ENCODE measurements at regions not wholly inside any gene's neighbourhood (a gene's known extent, or its start where the extent isn't known, plus 50 kb on each side); places are given as distances from the start of the nearest gene placed in this dataset.

DNA sequence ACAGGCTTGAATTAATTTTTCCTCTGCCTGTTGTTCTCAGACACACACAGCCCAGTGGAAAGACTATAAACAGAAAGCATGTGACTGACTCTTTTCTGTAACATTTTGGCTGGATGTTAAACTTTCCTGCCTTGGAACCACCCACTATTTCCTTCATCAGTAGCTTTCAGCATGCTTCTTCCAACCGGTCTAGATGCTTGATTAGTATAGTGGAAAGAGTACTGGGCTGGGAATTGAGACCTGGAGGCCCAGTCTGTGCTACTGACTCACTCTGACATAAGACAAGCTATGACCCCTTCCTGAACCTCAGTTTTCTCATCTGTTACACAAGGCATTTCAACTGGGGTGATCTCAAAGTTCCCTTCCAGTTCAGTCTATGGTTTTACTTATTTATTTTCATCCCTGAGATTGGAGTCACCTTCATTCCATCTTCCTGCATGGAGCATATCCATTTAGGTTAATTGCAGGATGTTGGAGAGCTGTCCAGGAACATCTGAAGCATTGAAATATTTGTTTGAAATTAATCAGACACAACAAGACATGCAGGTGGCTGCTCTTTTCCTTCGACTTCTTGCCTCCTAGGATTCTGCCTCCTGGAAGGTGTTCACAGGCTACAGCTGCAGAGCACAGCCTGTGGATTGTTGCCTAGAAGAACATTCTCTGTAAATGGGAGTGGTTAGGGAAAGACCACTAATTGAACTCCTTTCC is 173.4 kb downstream of the RTL9 start:
- TF ChIP-seq, protein P1, sequence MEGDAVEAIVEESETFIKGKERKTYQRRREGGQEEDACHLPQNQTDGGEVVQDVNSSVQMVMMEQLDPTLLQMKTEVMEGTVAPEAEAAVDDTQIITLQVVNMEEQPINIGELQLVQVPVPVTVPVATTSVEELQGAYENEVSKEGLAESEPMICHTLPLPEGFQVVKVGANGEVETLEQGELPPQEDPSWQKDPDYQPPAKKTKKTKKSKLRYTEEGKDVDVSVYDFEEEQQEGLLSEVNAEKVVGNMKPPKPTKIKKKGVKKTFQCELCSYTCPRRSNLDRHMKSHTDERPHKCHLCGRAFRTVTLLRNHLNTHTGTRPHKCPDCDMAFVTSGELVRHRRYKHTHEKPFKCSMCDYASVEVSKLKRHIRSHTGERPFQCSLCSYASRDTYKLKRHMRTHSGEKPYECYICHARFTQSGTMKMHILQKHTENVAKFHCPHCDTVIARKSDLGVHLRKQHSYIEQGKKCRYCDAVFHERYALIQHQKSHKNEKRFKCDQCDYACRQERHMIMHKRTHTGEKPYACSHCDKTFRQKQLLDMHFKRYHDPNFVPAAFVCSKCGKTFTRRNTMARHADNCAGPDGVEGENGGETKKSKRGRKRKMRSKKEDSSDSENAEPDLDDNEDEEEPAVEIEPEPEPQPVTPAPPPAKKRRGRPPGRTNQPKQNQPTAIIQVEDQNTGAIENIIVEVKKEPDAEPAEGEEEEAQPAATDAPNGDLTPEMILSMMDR (IDR thresholded peaks at IDR 0.05; ENCODE audit: low read length) = no peak
- TF ChIP-seq EZH2 (IDR thresholded peaks at IDR 0.05; ENCODE audit: borderline replicate concordance, low read length) = no peak
